ENCODE measurements at regions not wholly inside any gene's neighbourhood (a gene's known extent, or its start where the extent isn't known, plus 50 kb on each side); places are given as distances from the start of the nearest gene placed in this dataset.

- H3K9me3 ChIP-seq (ENCODE audit: control insufficient read depth in 4 of 4, insufficient read depth in 3 of 4, low read length in 3 of 4), result peaks cover 0 to 2% (median 0%) of the 10 kb centered on the region in 4 donors
- H3K4me3 ChIP-seq, result no peak overlapping the region
- H3K4me1 ChIP-seq (ENCODE audit: control insufficient read depth in 5 of 5, insufficient read depth in 5 of 5, low read length in 5 of 5), result peaks cover 0 to 2% (median 0%) of the 10 kb centered on the region in 5 donors
- no peak for ATAC-seq (ENCODE audit: insufficient read depth, low FRiP score)
- no peaks in the 10 kb centered on the region for H3K27me3 ChIP-seq (ENCODE audit: control insufficient read depth in 3 of 3, insufficient read depth in 3 of 3, low read length in 2 of 3)
- no peaks in the 10 kb centered on the region for H3K36me3 ChIP-seq (ENCODE audit: control insufficient read depth in 4 of 4, insufficient read depth in 4 of 4, low read length in 4 of 4)
- WGBS, 2 donors, result 88 to 96% methylated on average over 7 of the region's 7 CpGs
- H3K9ac ChIP-seq (ENCODE audit: insufficient read depth in 1 of 2, low read length in 2 of 2), result no peak overlapping the region
- no peak for DNase-seq
- TF ChIP-seq CTCF (IDR thresholded peaks at IDR 0.05; ENCODE audit: control extremely low read depth, extremely low read depth), result no peak
- H3K27ac ChIP-seq (ENCODE audit: low read depth in 1 of 2, low read length in 1 of 2), result no peak overlapping the region
These were observed 71.7 kb upstream of the TLR3 start for GRCh38 chr4:185997296-185997695.

GRCh38 chr4:185998791-185999190 lies 70.2 kb upstream of the TLR3 start:
- Histone ChIP-seq H3K4me1 (ENCODE audit: control insufficient read depth in 5 of 5, insufficient read depth in 5 of 5, low read length in 5 of 5) (peaks cover 0 to 2% (median 0%) of the 10 kb centered on the region in 5 donors), H3K4me3 (no peak overlapping the region), H3K9ac (ENCODE audit: insufficient read depth in 1 of 2, low read length in 2 of 2) (no peak overlapping the region), H3K9me3 (ENCODE audit: control insufficient read depth in 4 of 4, insufficient read depth in 3 of 4, low read length in 3 of 4) (peaks cover 0 to 2% (median 0%) of the 10 kb centered on the region in 4 donors), H3K36me3 (ENCODE audit: control insufficient read depth in 4 of 4, insufficient read depth in 4 of 4, low read length in 4 of 4) (no peaks in the 10 kb centered on the region), H3K27me3 (ENCODE audit: control insufficient read depth in 3 of 3, insufficient read depth in 3 of 3, low read length in 2 of 3) (no peaks in the 10 kb centered on the region), H3K27ac (ENCODE audit: low read depth in 1 of 2, low read length in 1 of 2) (no peak overlapping the region)
- no peak for TF ChIP-seq CTCF (IDR thresholded peaks at IDR 0.05; ENCODE audit: control extremely low read depth, extremely low read depth)
- ATAC-seq (ENCODE audit: insufficient read depth, low FRiP score) (no peak), DNase-seq (no peak)
- 77 to 86% methylated on average over 5 of the region's 5 CpGs for WGBS, 2 donors

- Histone ChIP-seq H3K4me1 (ENCODE audit: control insufficient read depth in 5 of 5, insufficient read depth in 5 of 5, low read length in 5 of 5) (peaks cover 0 to 2% (median 0%) of the 10 kb centered on the region in 5 donors), H3K4me3 (no peak overlapping the region), H3K27ac (ENCODE audit: low read depth in 1 of 2, low read length in 1 of 2) (peak overlapping the region in 1 of 2 donors; percentile 43), H3K36me3 (ENCODE audit: control insufficient read depth in 4 of 4, insufficient read depth in 4 of 4, low read length in 4 of 4) (no peaks in the 10 kb centered on the region), H3K27me3 (ENCODE audit: control insufficient read depth in 3 of 3, insufficient read depth in 3 of 3, low read length in 2 of 3) (no peaks in the 10 kb centered on the region), H3K9me3 (ENCODE audit: control insufficient read depth in 4 of 4, insufficient read depth in 3 of 4, low read length in 3 of 4) (peaks cover 0 to 2% (median 0%) of the 10 kb centered on the region in 4 donors), H3K9ac (ENCODE audit: insufficient read depth in 1 of 2, low read length in 2 of 2) (peak overlapping the region in 1 of 2 donors; percentile 11)
- DNase-seq, result no peak
- ATAC-seq (ENCODE audit: insufficient read depth, low FRiP score), result no peak
- TF ChIP-seq CTCF (IDR thresholded peaks at IDR 0.05; ENCODE audit: control extremely low read depth, extremely low read depth), result no peak
- 63 to 77% methylated on average over 8 of the region's 8 CpGs for WGBS, 2 donors
These were observed 69.7 kb upstream of the TLR3 start for GRCh38 chr4:185999207-185999606.

- ATAC-seq (ENCODE audit: insufficient read depth, low FRiP score), result no peak
- Histone ChIP-seq H3K27me3 (ENCODE audit: control insufficient read depth in 3 of 3, insufficient read depth in 3 of 3, low read length in 2 of 3) (no peaks in the 10 kb centered on the region), H3K9me3 (ENCODE audit: control insufficient read depth in 4 of 4, insufficient read depth in 3 of 4, low read length in 3 of 4) (no peaks in the 10 kb centered on the region), H3K27ac (ENCODE audit: low read depth in 1 of 2, low read length in 1 of 2) (no peak overlapping the region), H3K9ac (ENCODE audit: insufficient read depth in 1 of 2, low read length in 2 of 2) (no peak overlapping the region), H3K4me1 (ENCODE audit: control insufficient read depth in 5 of 5, insufficient read depth in 5 of 5, low read length in 5 of 5) (peaks cover 0 to 2% (median 0%) of the 10 kb centered on the region in 5 donors), H3K4me3 (no peak overlapping the region), H3K36me3 (ENCODE audit: control insufficient read depth in 4 of 4, insufficient read depth in 4 of 4, low read length in 4 of 4) (no peaks in the 10 kb centered on the region)
- WGBS, 2 donors, result 90 to 92% methylated on average over 9 of the region's 9 CpGs
- no peak for TF ChIP-seq CTCF (IDR thresholded peaks at IDR 0.05; ENCODE audit: control extremely low read depth, extremely low read depth)
- no peak for DNase-seq
These were observed 66.1 kb upstream of the TLR3 start for GRCh38 chr4:186002853-186003252.
